Tibial nerve (tissue), 3 donors: ENCODE measurements at regions not wholly inside any gene's neighbourhood (a gene's known extent, or its start where the extent isn't known, plus 50 kb on each side); places are given as distances from the start of the nearest gene placed in this dataset.

ENCODE experiments used
- CTCF ChIP-seq, 5 experiments: fragments of 200-600 bp in 3 of 5; fragments of 450-650 bp in 2 of 5; sonication (generic) in 3 of 5; IDR thresholded peaks; one replicate each; pipeline ENCODE4 v1.5.1; 2016 to 2019; ENCODE audit warnings: antibody characterized with exemption in 5 of 5, mild to moderate bottlenecking in 3 of 5, moderate library complexity in 2 of 5
- POLR2A ChIP-seq, 2 donors: fragments of 450-650 bp; IDR thresholded peaks; one replicate each; pipeline ENCODE4 v1.6.1; 2017; ENCODE audit warnings: antibody characterized with exemption in 2 of 2, mild to moderate bottlenecking in 2 of 2, moderate library complexity in 2 of 2

GRCh38 chr17:77656054-77656453 is 302.4 kb upstream of the TNRC6C start:
- TF ChIP-seq CTCF (IDR thresholded peaks at IDR 0.05) (no peak), POLR2A (IDR thresholded peaks at IDR 0.05) (no peak)
